ENCODE measurements at regions not wholly inside any gene's neighbourhood (a gene's known extent, or its start where the extent isn't known, plus 50 kb on each side); places are given as distances from the start of the nearest gene placed in this dataset.

GRCh38 chr9:105144076-105144475 lies 100.4 kb upstream of the SLC44A1 start:
- no peaks in the 10 kb centered on the region for H3K27me3 ChIP-seq
- no peak overlapping the region for H3K4me3 ChIP-seq
- no peaks in the 10 kb centered on the region for H3K4me1 ChIP-seq
- no peaks in the 10 kb centered on the region for H3K36me3 ChIP-seq (replicated peaks in 1 of 2; ENCODE audit: insufficient read depth in 1 of 2, low read depth in 2 of 2)
- no peak for ATAC-seq
- H3K27ac ChIP-seq: no peak overlapping the region
- no peak for TF ChIP-seq POLR2A (IDR thresholded peaks at IDR 0.05)
- TF ChIP-seq CTCF (IDR thresholded peaks at IDR 0.05): no peak
- no peak for DNase-seq
- WGBS, 2 donors: 81 to 91% methylated on average over 1 of the region's 1 CpG
- H3K9me3 ChIP-seq: no peaks in the 10 kb centered on the region
- intact Hi-C loops (cut with DNase I): loop anchor here (10.0 kb wide), 1 partner anchor 59 kb away; no protein-coding TSS in a partner anchor

- no peaks in the 10 kb centered on the region for H3K27me3 ChIP-seq
- H3K27ac ChIP-seq: no peak overlapping the region
- no peaks in the 10 kb centered on the region for H3K9me3 ChIP-seq
- 62 to 68% methylated on average over 2 of the region's 2 CpGs for WGBS, 2 donors
- TF ChIP-seq POLR2A (IDR thresholded peaks at IDR 0.05) (no peak), CTCF (IDR thresholded peaks at IDR 0.05) (no peak)
- H3K4me1 ChIP-seq: no peaks in the 10 kb centered on the region
- no peaks in the 10 kb centered on the region for H3K36me3 ChIP-seq (replicated peaks in 1 of 2; ENCODE audit: insufficient read depth in 1 of 2, low read depth in 2 of 2)
- ATAC-seq: no peak
- DNase-seq: no peak
- intact Hi-C loops (cut with DNase I): loop anchor here (5.0 to 10.0 kb wide), 2 partner anchors 60 to 213 kb away; no protein-coding TSS in a partner anchor
- H3K4me3 ChIP-seq: no peak overlapping the region
Measured at GRCh38 chr9:105144841-105145240, 99.6 kb upstream of the SLC44A1 start.

GRCh38 chr9:105146677-105147076 lies 97.8 kb upstream of the SLC44A1 start:
- WGBS, 2 donors: 63 to 69% methylated on average over 5 of the region's 5 CpGs
- H3K27ac ChIP-seq: no peak overlapping the region
- no peaks in the 10 kb centered on the region for H3K4me1 ChIP-seq
- intact Hi-C loops (cut with DNase I): loop anchor here (5.0 to 10.0 kb wide), 2 partner anchors 62 to 214 kb away; no protein-coding TSS in a partner anchor
- DNase-seq: no peak
- ATAC-seq: no peak
- H3K27me3 ChIP-seq: no peaks in the 10 kb centered on the region
- H3K36me3 ChIP-seq (replicated peaks in 1 of 2; ENCODE audit: insufficient read depth in 1 of 2, low read depth in 2 of 2): no peaks in the 10 kb centered on the region
- H3K9me3 ChIP-seq: no peaks in the 10 kb centered on the region
- no peak overlapping the region for H3K4me3 ChIP-seq
- no peak for TF ChIP-seq CTCF (IDR thresholded peaks at IDR 0.05)
- TF ChIP-seq POLR2A (IDR thresholded peaks at IDR 0.05): no peak

GRCh38 chr9:105147110-105147871 lies 97.2 kb upstream of the SLC44A1 start:
- DNase-seq: no peak
- no peaks in the 10 kb centered on the region for H3K36me3 ChIP-seq (replicated peaks in 1 of 2; ENCODE audit: insufficient read depth in 1 of 2, low read depth in 2 of 2)
- intact Hi-C loops (cut with DNase I): loop anchor here (5.0 to 10.0 kb wide), 2 partner anchors 62 to 215 kb away; no protein-coding TSS in a partner anchor
- no peak for ATAC-seq
- H3K9me3 ChIP-seq: no peaks in the 10 kb centered on the region
- H3K27me3 ChIP-seq: no peaks in the 10 kb centered on the region
- H3K4me3 ChIP-seq: no peak overlapping the region
- H3K27ac ChIP-seq: no peak overlapping the region
- no peaks in the 10 kb centered on the region for H3K4me1 ChIP-seq
- 68 to 78% methylated on average over 4 of the region's 4 CpGs for WGBS, 2 donors
- TF ChIP-seq POLR2A (IDR thresholded peaks at IDR 0.05): no peak
- no peak for TF ChIP-seq CTCF (IDR thresholded peaks at IDR 0.05)

All from body of pancreas (tissue), 4 donors.